ENCODE measurements at regions not wholly inside any gene's neighbourhood (a gene's known extent, or its start where the extent isn't known, plus 50 kb on each side); places are given as distances from the start of the nearest gene placed in this dataset.

DNA sequence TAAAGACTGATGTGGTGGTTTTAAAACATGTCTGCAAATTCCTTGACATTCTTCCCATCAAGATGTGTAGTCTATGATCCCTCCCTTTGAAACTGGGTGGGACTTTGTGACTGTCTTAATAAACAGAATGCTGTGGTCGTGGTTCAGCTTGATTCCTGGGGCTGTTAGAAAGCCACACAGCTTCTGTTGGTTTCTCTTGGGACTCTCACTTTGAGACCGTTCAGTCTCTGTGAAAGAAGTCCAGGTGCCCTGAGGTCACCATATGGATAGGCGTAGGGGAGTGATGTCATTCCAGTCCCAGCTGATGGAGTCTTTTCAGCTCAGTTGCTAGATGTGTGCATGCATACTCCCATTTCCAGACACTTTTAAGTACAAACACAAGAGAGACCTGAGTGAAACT, 216.6 kb downstream of the KDR start:
- H3K9me3 ChIP-seq, result peaks cover 3% of the 10 kb centered on the region
- TF ChIP-seq, protein P1, sequence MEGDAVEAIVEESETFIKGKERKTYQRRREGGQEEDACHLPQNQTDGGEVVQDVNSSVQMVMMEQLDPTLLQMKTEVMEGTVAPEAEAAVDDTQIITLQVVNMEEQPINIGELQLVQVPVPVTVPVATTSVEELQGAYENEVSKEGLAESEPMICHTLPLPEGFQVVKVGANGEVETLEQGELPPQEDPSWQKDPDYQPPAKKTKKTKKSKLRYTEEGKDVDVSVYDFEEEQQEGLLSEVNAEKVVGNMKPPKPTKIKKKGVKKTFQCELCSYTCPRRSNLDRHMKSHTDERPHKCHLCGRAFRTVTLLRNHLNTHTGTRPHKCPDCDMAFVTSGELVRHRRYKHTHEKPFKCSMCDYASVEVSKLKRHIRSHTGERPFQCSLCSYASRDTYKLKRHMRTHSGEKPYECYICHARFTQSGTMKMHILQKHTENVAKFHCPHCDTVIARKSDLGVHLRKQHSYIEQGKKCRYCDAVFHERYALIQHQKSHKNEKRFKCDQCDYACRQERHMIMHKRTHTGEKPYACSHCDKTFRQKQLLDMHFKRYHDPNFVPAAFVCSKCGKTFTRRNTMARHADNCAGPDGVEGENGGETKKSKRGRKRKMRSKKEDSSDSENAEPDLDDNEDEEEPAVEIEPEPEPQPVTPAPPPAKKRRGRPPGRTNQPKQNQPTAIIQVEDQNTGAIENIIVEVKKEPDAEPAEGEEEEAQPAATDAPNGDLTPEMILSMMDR (IDR thresholded peaks at IDR 0.05), result no peak
- no peaks in the 10 kb centered on the region for H3K36me3 ChIP-seq
- no peak for DNase-seq
- H3K27me3 ChIP-seq, result no peaks in the 10 kb centered on the region
- intact Hi-C loops (cut with DNase I), result no loop called here
- ATAC-seq, result no peak
- no peaks in the 10 kb centered on the region for H3K4me1 ChIP-seq
- no peak overlapping the region for H3K4me3 ChIP-seq
- H3K27ac ChIP-seq, result no peak overlapping the region

DNA sequence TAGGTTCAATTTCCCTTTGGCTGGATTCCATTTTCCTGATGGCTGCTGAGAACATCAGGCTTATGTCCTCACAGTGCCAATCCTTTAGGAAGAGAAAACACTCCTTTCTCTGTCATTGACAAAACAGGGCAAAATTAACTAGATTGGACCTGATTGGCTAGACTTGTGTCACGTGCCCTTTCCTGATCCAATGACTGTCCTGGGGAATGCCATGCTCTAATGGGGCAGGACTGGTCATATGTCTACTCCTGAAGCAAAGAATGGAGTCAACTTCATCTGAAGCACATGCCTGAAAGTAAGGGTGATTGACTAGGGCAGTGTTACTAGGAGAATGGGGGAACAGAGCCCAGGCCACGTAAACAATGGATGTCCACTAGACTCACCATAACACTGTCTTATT, 220.4 kb downstream of the KDR start:
- Histone ChIP-seq H3K4me3 (no peak overlapping the region), H3K9me3 (peaks cover 3% of the 10 kb centered on the region), H3K4me1 (no peaks in the 10 kb centered on the region), H3K36me3 (no peaks in the 10 kb centered on the region), H3K27me3 (no peaks in the 10 kb centered on the region), H3K27ac (no peak overlapping the region)
- ATAC-seq, result no peak
- intact Hi-C loops (cut with DNase I), result no loop called here
- TF ChIP-seq, protein P1 (IDR thresholded peaks at IDR 0.05), result no peak
- DNase-seq, result no peak

DNA sequence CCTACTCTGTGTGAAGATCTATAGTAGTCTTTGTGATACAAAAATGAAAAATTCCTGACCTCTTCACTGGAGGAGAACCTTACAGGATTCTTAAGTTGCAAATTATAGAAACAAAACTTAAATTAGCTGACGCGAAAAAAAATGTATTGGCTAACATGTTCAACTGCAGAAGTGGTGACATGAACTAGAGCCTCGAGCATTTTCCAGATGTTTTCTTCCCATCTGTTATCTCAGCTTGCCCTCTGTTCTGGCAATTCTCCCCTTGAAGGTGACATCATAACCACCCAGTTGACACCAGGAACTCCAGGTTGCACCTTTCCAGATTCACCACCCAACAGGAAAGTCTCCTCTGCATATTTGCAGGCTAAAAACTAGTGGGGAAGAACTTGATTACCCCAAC, 222.4 kb downstream of the KDR start:
- TF ChIP-seq, protein P1 (IDR thresholded peaks at IDR 0.05), result no peak
- no peak for DNase-seq
- Histone ChIP-seq H3K9me3 (peaks cover 3% of the 10 kb centered on the region), H3K4me1 (no peaks in the 10 kb centered on the region), H3K4me3 (no peak overlapping the region), H3K27ac (no peak overlapping the region), H3K36me3 (no peaks in the 10 kb centered on the region), H3K27me3 (no peaks in the 10 kb centered on the region)
- no peak for ATAC-seq
- intact Hi-C loops (cut with DNase I), result no loop called here

DNA sequence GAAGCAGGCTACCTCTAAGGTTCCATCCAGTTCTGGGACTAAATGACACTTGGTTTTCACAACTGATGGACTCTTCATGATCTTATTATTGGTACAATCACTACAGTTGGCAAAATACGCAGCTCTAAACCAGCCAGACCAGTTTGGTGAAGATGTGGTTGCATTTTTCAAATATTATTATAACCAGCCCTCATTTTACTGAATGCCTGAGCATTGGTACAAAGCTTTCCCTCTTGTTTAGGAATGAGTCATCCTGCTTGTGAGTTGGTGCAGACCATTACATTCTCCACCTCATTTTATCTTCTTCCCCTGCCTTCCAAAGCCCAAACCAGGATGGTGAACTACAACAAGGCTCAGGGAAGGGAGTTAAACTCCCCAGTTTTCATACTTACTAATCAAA, 223.1 kb downstream of the KDR start:
- intact Hi-C loops (cut with DNase I), result no loop called here
- Histone ChIP-seq H3K27me3 (no peaks in the 10 kb centered on the region), H3K4me1 (no peaks in the 10 kb centered on the region), H3K4me3 (no peak overlapping the region), H3K27ac (no peak overlapping the region), H3K36me3 (no peaks in the 10 kb centered on the region), H3K9me3 (peaks cover 3% of the 10 kb centered on the region)
- ATAC-seq, result peak; percentile 65
- TF ChIP-seq, protein P1 (IDR thresholded peaks at IDR 0.05), result no peak
- no peak for DNase-seq

DNA sequence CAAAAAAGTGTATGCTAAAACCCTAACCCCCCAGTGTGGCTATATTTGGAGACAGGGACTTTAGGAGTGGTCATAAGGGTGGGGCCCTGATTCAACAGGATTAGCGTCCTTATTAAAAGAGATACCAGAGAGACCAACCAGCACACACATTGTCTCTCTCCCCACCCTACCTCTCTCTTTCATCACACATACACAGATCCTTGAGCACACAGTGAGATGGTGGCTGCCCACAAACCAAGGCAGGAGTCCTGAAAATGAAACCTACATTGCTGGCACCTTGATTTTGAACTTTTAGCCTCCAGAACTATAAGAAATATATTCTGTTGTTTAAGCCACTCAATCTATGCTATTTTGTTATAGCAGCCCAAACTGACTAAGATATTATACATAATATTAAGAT, 224.2 kb downstream of the KDR start:
- DNase-seq (no peak), ATAC-seq (no peak)
- Histone ChIP-seq H3K9me3 (no peaks in the 10 kb centered on the region), H3K27ac (no peak overlapping the region), H3K27me3 (no peaks in the 10 kb centered on the region), H3K4me3 (no peak overlapping the region), H3K36me3 (no peaks in the 10 kb centered on the region), H3K4me1 (no peaks in the 10 kb centered on the region)
- intact Hi-C loops (cut with DNase I), result no loop called here
- TF ChIP-seq, protein P1 (IDR thresholded peaks at IDR 0.05), result no peak

DNA sequence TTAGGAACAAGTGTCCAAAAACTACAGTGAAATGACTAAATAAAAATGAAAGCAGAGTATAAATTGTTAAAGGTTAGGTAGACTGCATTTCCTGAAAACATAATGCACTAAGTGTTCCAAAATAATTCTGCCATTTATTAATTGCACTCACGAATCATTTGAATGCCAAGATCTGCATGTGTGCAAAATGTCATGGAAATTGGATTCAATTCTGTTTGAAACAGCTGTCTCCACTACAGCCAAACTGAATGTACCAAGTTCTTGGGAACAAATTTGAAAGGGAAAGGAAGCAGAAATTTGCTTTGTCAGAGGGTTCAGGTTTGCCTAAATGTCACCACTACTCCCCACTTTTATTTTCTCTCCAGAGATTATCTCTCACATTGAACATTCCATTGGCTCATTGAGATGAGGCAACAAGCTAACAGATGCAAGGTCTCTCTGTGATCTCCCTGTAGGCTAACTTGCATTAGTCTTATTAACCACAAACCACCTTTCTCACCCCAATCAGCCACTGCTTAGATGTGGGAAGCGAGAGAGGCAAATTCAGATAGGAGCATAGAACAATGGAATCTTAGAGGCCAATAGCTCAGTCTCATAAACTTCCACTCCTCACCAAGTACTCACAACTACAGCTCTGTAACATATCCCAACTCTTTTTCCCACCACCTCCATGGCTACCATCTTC, 226.6 kb downstream of the KDR start:
- TF ChIP-seq, protein P1 (IDR thresholded peaks at IDR 0.05), result no peak
- intact Hi-C loops (cut with DNase I), result no loop called here

More for the DNA sequence above, 226.6 kb downstream of the KDR start:
- H3K27me3 ChIP-seq, result no peaks in the 10 kb centered on the region
- no peak overlapping the region for H3K4me3 ChIP-seq
- no peak overlapping the region for H3K27ac ChIP-seq
- H3K4me1 ChIP-seq, result no peaks in the 10 kb centered on the region
- ATAC-seq, result no peak
- no peak for DNase-seq
- no peaks in the 10 kb centered on the region for H3K36me3 ChIP-seq
- no peaks in the 10 kb centered on the region for H3K9me3 ChIP-seq

All from upper lobe of right lung (tissue), 1 donor.